DND-41 (cell line): ENCODE measurements at regions not wholly inside any gene's neighbourhood (a gene's known extent, or its start where the extent isn't known, plus 50 kb on each side); places are given as distances from the start of the nearest gene placed in this dataset.

Source experiments
- CTCF ChIP-seq: IDR thresholded peaks from 2 replicates; pipeline ENCODE4 v1.5.1; 2012; ENCODE audit warnings: borderline replicate concordance, low read length, moderate library complexity, mild to moderate bottlenecking; ENCODE audit not compliant: poor library complexity, severe bottlenecking; ENCODE audit errors: extremely low read depth
- EZH2 ChIP-seq: IDR thresholded peaks from 3 replicates; pipeline ENCODE4 v1.6.1; 2012; ENCODE audit warnings: borderline replicate concordance, low read depth, mild to moderate bottlenecking, moderate library complexity, low read length, inconsistent platforms; ENCODE audit not compliant: severe bottlenecking

DNA sequence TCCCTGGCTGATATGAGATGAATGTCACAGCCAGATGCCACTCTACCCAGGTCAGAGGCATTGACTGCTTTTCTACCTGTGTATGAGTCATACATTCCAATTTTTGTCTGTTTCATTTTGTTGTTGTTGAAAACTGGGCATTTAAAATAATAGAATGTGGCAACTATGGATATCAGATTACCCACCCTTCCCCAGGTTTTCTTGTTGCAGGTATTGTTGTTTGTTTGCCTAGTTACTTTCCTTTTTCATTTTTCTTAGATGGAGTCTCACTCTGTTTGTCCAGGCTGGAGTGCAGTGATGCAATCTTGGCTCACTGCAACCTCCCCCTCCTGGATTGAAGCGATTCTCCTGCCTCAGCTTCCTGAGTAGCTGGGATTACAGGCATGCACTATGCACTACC, 70.2 kb downstream of the LRRC30 start:
- no peak for TF ChIP-seq CTCF
- no peak for TF ChIP-seq EZH2
